Stimulated activated effector memory CD8-positive, alpha-beta T cell treated with anti-CD3 and anti-CD28 coated beads, Interleukin-12 subunit alpha, Interleukin-12 subunit beta, amount 100 ng/mL, for 72 hours (primary cell): ENCODE measurements at regions not wholly inside any gene's neighbourhood (a gene's known extent, or its start where the extent isn't known, plus 50 kb on each side); places are given as distances from the start of the nearest gene placed in this dataset.

Source experiments
- ATAC-seq: fragments of 150-1000 bp; cut with Tn5 transposase; 2 replicates; pipeline ENCODE4 v1.10.0; 2021
- DNase-seq, 2 donors: peaks; one replicate each; pipeline ENCODE4 v3.0.0; 2021 to 2022; ENCODE audit warnings: low spot score in 2 of 2
- H3K27ac Mint-ChIP-seq: one replicate; pipeline ENCODE4 v1.8.0; 2022; ENCODE audit warnings: mild to moderate bottlenecking, mixed read lengths
- H3K36me3 Mint-ChIP-seq: one replicate; pipeline ENCODE4 v1.8.0; 2022; ENCODE audit warnings: mild to moderate bottlenecking, mixed read lengths
- H3K4me1 Mint-ChIP-seq: one replicate; pipeline ENCODE4 v1.8.0; 2022; ENCODE audit warnings: mixed read lengths
- H3K4me3 Mint-ChIP-seq: one replicate; pipeline ENCODE4 v1.8.0; 2022; ENCODE audit warnings: mild to moderate bottlenecking, mixed read lengths
- H3K9me3 Mint-ChIP-seq: one replicate; pipeline ENCODE4 v1.8.0; 2022; ENCODE audit warnings: mixed read lengths

DNA sequence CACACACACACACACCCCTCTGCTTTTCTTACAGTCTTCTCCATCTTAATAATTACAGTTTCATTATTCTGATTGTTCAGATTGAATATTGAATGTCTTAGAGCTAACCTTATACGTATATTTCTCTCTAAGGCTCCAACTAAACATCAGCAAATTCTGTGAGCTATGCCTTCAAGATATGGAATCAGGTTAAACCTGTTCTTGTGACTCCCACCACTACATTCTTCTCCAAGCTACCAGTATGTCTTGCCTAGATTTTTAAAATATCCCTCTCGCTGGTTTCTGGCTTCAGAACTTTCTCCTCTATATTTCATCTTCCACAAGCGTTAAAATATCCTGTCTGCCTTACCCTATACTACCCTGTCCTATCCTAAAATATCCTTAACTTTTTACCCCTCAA lies 1346.4 kb upstream of the CDH2 start:
- H3K4me1 Mint-ChIP-seq = no peaks in the 10 kb centered on the region
- H3K27ac Mint-ChIP-seq = no peak overlapping the region
- H3K9me3 Mint-ChIP-seq = peaks cover 19% of the 10 kb centered on the region
- no peak for ATAC-seq
- H3K4me3 Mint-ChIP-seq = no peak overlapping the region
- no peak for DNase-seq
- no peaks in the 10 kb centered on the region for H3K36me3 Mint-ChIP-seq

DNA sequence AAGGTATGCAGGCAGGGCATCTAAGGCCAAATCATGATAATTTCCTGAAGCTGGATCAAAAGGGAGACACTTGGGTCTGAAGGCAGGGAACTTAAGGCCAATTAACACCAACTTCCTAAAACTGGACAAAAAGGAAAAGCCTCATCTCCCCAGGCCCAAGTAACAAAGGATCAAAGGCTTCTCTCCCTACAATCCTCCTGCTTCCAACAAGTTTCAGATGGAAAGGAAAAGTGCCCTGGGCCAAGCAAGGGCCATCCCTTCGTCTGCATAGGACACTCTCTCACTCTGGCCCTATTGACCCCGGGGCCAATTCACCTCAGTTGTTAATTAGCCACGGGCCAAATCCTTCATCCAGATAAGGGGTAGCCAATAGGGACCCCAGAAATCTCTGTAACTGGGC lies 1335.8 kb upstream of the CDH2 start:
- Mint-ChIP-seq H3K27ac (no peak overlapping the region), H3K9me3 (peaks cover 13% of the 10 kb centered on the region), H3K36me3 (no peaks in the 10 kb centered on the region), H3K4me1 (no peaks in the 10 kb centered on the region), H3K4me3 (no peak overlapping the region)
- DNase-seq (no peak), ATAC-seq (no peak)

DNA sequence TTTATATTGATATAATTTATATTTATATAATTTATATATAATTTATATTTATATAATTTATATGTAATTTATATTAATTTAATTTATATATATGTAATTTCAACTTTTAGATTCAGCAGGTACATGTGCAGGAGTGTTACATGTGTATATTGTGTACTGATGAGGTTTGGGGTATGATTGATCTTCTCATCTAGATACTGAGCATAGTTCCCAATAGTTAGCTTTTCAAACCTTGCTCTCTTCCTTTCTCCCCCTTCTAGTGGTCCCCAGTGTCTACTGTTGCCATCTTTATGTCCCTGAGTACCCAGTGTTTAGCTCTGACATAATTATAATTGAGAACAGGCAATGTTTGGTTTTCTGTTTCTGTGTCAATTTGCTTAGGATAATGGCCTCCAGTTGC lies 1335.3 kb upstream of the CDH2 start:
- Mint-ChIP-seq H3K9me3 (peaks cover 15% of the 10 kb centered on the region), H3K4me1 (no peaks in the 10 kb centered on the region), H3K36me3 (no peaks in the 10 kb centered on the region)

DNA sequence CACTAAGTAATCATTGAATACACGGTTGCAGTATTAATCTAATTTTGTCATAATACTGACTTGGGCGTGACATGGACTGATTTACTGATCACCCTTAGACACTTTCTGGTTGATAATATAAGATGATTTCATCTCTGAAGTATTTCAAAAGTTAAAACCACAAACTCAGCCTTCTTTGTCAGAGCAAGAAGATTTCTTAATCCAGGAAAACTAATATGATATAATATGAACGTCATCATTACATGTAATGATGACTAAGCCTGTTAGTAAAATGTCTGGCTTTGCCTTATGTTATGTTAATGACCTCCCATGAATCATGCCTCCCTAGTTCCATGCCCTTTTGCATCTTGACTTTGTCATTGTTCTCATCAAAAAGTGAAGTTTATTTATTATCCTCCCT lies 1325.0 kb upstream of the CDH2 start:
- Mint-ChIP-seq H3K4me3 (no peak overlapping the region), H3K9me3 (peaks cover 24% of the 10 kb centered on the region), H3K27ac (no peak overlapping the region), H3K4me1 (no peaks in the 10 kb centered on the region), H3K36me3 (no peaks in the 10 kb centered on the region)
- DNase-seq (no peak), ATAC-seq (no peak)

More for the DNA sequence above, 1335.3 kb upstream of the CDH2 start:
- DNase-seq = no peak
- no peak for ATAC-seq
- Mint-ChIP-seq H3K4me3 (no peak overlapping the region), H3K27ac (no peak overlapping the region)

DNA sequence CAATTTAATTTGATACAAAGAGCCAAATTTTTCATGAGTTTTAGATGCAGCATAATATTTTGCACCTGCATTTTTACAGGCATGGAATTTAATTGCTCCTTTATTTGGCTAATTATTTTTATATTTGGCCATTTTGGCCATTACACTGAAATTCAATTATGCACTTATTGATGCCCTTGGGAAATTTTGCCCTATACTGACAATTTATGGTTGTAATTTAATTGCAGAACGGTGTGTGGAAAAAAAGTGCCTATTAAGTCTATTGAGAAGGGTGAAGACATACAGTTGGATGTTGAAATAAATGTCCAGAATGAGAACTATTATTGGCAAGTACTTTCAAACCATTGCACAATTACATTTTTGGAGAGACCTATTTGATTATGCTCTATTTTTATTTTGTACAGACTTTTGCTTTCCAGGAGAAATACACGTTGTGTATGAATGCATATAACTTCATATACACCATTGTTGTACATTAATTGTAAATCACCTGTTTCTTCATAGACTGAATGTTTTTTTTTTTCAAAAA lies 1319.3 kb upstream of the CDH2 start:
- H3K4me3 Mint-ChIP-seq = no peak overlapping the region
- H3K36me3 Mint-ChIP-seq = no peaks in the 10 kb centered on the region

DNA sequence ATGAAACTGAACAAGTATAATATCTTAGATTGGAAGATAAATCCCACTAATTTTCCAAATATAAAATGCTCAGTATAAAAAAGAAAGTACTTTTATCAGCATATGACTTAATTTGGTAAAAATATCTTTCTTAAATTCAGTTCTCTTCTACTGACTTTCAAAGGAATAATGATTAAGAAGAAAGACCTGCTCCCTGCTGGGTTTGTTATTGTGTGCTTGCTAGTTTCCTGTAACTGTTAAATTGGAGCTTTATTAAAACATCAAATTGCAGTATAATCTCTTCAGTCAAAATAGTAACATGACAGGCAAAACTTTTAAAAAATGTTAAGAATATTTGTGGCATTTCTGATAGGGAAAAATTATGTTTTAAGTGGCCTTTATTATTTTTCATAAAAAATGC lies 1317.4 kb upstream of the CDH2 start:
- DNase-seq (no peak), ATAC-seq (no peak)
- peaks cover 20% of the 10 kb centered on the region for H3K9me3 Mint-ChIP-seq
- no peak overlapping the region for H3K4me3 Mint-ChIP-seq
- no peak overlapping the region for H3K27ac Mint-ChIP-seq
- H3K4me1 Mint-ChIP-seq = no peaks in the 10 kb centered on the region
- H3K36me3 Mint-ChIP-seq = no peaks in the 10 kb centered on the region

More for the DNA sequence above, 1319.3 kb upstream of the CDH2 start:
- Mint-ChIP-seq H3K9me3 (peaks cover 19% of the 10 kb centered on the region), H3K4me1 (no peaks in the 10 kb centered on the region), H3K27ac (no peak overlapping the region)
- DNase-seq (no peak), ATAC-seq (no peak)

DNA sequence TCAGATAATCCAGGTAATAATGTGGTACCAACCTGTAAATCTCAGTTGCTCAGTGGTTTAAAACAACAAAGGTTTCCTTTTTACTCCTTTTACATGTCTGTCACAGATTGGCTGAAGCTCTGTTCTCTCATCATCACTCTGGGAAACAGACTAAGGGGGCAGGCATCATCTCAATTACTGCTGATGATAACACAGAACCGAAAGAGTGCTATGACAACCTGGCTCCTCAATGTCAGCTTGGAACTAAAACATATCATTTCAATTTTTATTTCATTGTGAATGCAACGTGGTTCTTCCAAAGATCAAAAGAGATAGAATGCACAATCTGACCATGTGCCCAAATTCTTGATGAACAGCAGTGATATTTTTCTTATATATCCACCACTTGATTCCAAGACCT lies 1315.0 kb upstream of the CDH2 start:
- H3K4me1 Mint-ChIP-seq = no peaks in the 10 kb centered on the region
- no peaks in the 10 kb centered on the region for H3K36me3 Mint-ChIP-seq
- no peak overlapping the region for H3K4me3 Mint-ChIP-seq
- ATAC-seq (no peak), DNase-seq (no peak)
- H3K27ac Mint-ChIP-seq = no peak overlapping the region
- peaks cover 16% of the 10 kb centered on the region for H3K9me3 Mint-ChIP-seq

DNA sequence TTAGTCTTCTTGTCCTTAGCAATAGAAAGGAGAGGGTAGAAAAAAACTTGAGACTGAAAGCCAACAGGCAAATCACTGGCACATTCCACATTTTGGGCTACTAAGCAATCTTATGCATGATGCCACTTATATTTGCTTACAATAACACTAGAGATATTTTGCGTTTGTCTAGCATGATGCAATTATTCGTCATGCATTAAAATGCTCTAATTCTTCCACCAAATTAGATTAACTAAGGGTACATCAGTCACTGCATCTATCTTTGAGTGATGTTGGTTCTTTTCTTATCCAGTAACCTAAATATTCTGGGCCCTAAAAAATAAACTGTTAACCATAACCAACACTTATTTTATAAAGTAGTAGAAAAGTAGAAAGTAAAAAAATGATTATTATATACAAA lies 1311.7 kb upstream of the CDH2 start:
- Mint-ChIP-seq H3K4me1 (no peaks in the 10 kb centered on the region), H3K27ac (no peak overlapping the region), H3K4me3 (no peak overlapping the region), H3K36me3 (no peaks in the 10 kb centered on the region), H3K9me3 (peaks cover 19% of the 10 kb centered on the region)
- ATAC-seq = no peak
- no peak for DNase-seq

DNA sequence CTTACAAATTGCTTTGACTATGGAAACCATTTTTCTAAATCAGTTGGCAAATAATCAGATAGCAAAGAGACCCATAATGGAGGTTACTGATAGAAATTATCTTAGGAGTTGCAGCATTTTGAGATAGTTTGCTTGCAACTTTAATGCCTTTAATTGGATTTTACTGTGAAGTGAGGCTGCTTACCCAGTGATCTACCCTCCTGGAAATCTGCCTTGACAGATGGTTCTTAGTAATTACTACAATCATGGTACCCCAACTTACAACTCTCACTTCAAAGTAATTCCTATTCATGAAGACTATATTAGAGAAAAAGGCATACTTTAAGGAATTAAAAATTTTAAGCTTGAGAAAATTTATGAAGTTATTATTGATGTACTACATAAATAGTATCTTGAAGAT lies 1288.6 kb upstream of the CDH2 start:
- Mint-ChIP-seq H3K36me3 (no peaks in the 10 kb centered on the region), H3K27ac (no peak overlapping the region), H3K4me3 (no peak overlapping the region), H3K4me1 (no peaks in the 10 kb centered on the region), H3K9me3 (peaks cover 11% of the 10 kb centered on the region)
- ATAC-seq = no peak
- DNase-seq = no peak

DNA sequence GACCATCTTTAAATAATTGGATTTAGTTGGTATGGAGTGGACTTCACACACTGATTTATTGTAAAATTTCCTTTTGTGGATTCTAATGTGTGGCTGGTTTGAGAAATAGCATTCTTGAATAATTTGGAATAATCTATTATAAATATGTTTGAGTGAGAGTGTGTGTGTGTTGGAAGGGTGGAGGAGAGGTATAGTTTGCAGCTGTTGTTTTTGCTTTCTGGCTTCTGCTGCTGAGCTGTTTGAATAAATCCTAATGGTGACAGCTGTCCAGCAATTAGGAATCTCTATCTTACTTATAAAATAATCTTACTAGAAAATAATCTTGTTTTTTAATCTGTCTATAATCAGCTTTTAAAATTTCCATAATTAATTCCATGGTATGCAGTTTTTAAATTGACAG lies 1283.0 kb upstream of the CDH2 start:
- no peak for DNase-seq
- Mint-ChIP-seq H3K36me3 (no peaks in the 10 kb centered on the region), H3K9me3 (peaks cover 6% of the 10 kb centered on the region), H3K27ac (no peak overlapping the region), H3K4me1 (no peaks in the 10 kb centered on the region), H3K4me3 (no peak overlapping the region)
- ATAC-seq = no peak

DNA sequence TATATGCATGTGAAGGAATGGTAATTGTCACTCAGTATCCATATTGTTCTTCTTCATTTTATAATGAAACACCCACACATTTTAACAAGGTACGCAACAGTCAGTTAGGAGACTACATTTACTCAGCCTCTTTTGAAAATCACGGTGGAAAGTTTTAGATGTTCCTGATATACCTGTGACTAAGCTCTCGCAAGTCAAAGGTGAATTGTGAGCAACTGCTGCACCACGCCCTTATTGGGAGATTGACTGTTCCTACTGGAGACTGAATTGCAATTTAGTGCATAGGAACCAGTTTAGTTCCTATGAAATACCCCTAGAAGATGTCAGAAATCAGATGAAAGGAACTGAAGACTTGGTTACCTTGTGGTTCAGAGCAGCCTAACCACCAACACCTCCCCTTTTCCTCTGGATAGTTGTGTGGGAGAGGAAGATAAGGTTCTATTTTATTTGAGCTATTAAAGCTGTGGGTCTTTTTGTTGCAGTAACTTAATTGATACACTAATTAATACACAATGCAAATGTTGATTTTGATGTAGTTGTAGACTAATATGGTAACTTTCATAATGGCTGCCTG lies 1280.5 kb upstream of the CDH2 start:
- Mint-ChIP-seq H3K4me1 (no peaks in the 10 kb centered on the region), H3K4me3 (no peak overlapping the region), H3K9me3 (peaks cover 8% of the 10 kb centered on the region), H3K27ac (no peak overlapping the region), H3K36me3 (no peaks in the 10 kb centered on the region)
- DNase-seq (no peak), ATAC-seq (no peak)

DNA sequence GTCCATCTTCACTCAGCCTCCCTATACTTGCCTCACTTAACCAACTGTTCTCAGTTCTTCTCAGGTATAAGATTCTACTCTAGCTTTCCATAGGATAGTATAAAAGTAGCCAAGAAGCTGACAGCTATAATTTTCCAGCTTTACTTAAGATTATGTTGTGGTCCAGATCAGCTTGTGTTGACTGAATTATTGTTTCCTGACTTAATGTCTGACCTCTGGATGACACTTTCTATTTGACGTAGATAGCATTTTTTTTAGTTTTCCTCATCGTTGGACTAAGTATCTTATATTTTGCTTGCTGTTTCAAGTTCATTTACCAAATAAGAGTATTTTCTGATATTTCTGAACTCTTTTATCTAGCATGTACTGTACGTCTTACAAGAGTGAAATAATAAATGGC lies 1272.5 kb upstream of the CDH2 start:
- H3K27ac Mint-ChIP-seq = no peak overlapping the region
- H3K4me1 Mint-ChIP-seq = no peaks in the 10 kb centered on the region
- no peak for DNase-seq
- H3K4me3 Mint-ChIP-seq = no peak overlapping the region
- no peaks in the 10 kb centered on the region for H3K36me3 Mint-ChIP-seq
- H3K9me3 Mint-ChIP-seq = peaks cover 17% of the 10 kb centered on the region
- no peak for ATAC-seq

DNA sequence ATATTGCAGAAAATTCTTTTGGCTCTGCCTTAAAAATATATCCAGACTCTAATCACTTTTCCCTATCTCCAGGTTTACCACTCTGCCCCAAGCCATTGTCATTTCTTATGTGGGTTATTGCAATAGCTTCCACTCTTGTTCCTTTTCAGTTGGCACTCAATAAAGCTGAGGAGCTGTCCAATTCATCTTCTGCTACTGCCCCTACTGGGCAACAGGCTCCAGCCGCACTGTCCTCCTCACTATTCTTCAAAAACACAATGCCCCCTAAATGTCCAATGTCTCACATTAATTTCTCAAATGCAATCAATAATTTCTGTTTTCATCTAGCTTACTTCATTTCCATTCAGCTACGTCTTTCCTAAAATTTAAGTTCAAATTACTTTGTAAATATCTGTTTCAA lies 1262.5 kb upstream of the CDH2 start:
- DNase-seq (no peak), ATAC-seq (no peak)
- Mint-ChIP-seq H3K36me3 (no peaks in the 10 kb centered on the region), H3K27ac (no peak overlapping the region), H3K9me3 (peaks cover 13% of the 10 kb centered on the region), H3K4me3 (no peak overlapping the region), H3K4me1 (no peaks in the 10 kb centered on the region)

DNA sequence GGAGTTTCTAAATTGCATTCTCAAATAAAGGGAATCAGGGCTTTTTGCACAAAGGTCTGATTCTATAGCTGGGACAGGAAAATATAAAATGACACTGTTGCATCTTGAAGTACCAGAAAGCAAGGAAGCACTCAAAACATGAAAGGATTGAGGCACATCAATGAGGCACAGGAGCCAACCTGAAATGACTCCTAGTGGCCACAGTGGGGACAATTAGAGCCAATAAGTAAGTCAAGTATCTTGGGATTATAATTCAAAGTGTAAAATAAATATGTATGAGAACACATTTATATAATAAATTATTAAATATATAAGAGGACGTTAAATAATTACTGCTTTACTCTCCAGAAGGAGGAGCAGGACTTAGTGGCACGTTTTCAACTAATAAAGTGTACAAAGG lies 1259.5 kb upstream of the CDH2 start:
- Mint-ChIP-seq H3K4me1 (no peaks in the 10 kb centered on the region), H3K36me3 (no peaks in the 10 kb centered on the region), H3K9me3 (peaks cover 21% of the 10 kb centered on the region), H3K27ac (no peak overlapping the region), H3K4me3 (no peak overlapping the region)
- no peak for ATAC-seq
- no peak for DNase-seq

DNA sequence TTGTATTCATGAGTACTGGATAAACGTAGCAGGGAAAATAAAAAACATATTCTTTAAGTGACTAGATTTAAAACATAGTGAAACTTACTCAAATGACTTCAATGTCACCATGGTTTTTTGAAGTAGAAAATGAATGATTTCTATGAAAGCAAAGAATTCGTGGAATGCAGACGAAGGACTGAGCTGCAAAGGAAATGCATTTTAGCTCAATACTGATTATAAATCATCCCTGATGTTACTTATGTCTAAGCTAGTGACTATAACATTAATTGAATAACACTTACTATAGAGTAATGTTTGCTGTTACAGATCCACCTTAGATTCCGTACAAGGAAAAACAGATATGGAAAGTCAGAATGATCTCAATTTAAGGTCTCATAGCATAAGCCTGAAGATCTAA lies 1257.7 kb upstream of the CDH2 start:
- DNase-seq (no peak), ATAC-seq (no peak)
- H3K36me3 Mint-ChIP-seq = no peaks in the 10 kb centered on the region
- no peak overlapping the region for H3K4me3 Mint-ChIP-seq
- peaks cover 25% of the 10 kb centered on the region for H3K9me3 Mint-ChIP-seq
- H3K27ac Mint-ChIP-seq = no peak overlapping the region
- H3K4me1 Mint-ChIP-seq = no peaks in the 10 kb centered on the region

DNA sequence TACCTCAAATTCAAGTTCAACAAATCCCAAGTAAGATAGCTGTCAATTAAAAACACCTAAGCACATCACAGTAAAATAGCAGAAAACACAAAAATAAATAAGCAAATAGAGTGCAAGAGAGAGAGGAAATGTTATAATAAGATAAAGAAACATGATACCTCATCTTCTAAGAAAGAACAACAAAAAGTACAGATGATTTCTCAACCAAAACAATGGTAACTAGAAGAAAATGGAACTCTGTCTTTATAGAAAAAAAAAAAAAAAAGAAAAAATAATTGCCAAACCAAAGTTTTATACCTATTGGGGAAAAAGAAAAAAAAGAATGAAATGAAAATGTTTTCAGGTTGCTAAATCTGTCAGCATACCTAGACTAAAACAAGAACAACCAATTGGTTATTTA lies 1253.5 kb upstream of the CDH2 start:
- DNase-seq (no peak), ATAC-seq (no peak)
- Mint-ChIP-seq H3K27ac (no peak overlapping the region), H3K36me3 (no peaks in the 10 kb centered on the region), H3K4me3 (no peak overlapping the region), H3K4me1 (no peaks in the 10 kb centered on the region), H3K9me3 (peaks cover 23% of the 10 kb centered on the region)

DNA sequence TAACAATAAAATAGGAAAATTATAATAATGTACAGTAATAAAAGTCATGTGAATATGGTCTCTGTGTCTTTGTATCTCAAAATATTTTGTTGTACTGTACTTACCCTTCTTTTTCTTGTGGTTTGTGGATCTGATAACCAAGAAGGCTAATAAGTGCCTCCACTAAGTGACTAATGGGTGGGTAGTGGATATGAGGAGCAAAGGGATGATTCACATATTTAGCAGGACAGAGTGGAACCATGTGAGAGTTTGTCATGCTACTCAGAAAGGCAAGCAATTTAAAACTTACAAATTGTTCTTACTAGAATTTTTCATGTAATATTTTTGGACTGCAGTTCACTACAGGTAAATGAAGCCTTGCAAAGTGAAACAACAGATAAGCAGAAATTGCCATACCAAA lies 1241.2 kb upstream of the CDH2 start:
- ATAC-seq (no peak), DNase-seq (no peak)
- no peak overlapping the region for H3K27ac Mint-ChIP-seq
- no peak overlapping the region for H3K4me3 Mint-ChIP-seq
- no peaks in the 10 kb centered on the region for H3K36me3 Mint-ChIP-seq
- H3K4me1 Mint-ChIP-seq = no peaks in the 10 kb centered on the region
- peaks cover 15% of the 10 kb centered on the region for H3K9me3 Mint-ChIP-seq
